Testis (tissue), 2 donors: ENCODE measurements at regions not wholly inside any gene's neighbourhood (a gene's known extent, or its start where the extent isn't known, plus 50 kb on each side); places are given as distances from the start of the nearest gene placed in this dataset.

Experiments
- CTCF ChIP-seq, 3 experiments: fragments of 450-650 bp in 2 of 3; fragments of 200-600 bp in 1 of 3; sonication (generic) in 1 of 3; IDR thresholded peaks; one replicate each; pipeline ENCODE4 v1.5.1; 2016 to 2019; ENCODE audit warnings: antibody characterized with exemption in 3 of 3, mild to moderate bottlenecking in 2 of 3, moderate library complexity in 1 of 3
- POLR2A ChIP-seq: fragments of 450-650 bp; IDR thresholded peaks from one replicate; pipeline ENCODE4 v1.6.1; 2017; ENCODE audit warnings: antibody characterized with exemption, mild to moderate bottlenecking, moderate library complexity

GRCh38 chr21:15309721-15310120 lies 244.9 kb upstream of the NRIP1 start:
- TF ChIP-seq CTCF (IDR thresholded peaks at IDR 0.05) (no peak), POLR2A (no peak)
